HCT116 (cell line): ENCODE measurements at regions not wholly inside any gene's neighbourhood (a gene's known extent, or its start where the extent isn't known, plus 50 kb on each side); places are given as distances from the start of the nearest gene placed in this dataset.

Experiments
- ATAC-seq: fragments of 200-7000 bp; cut with Tn5 transposase; 2 replicates; pipeline ENCODE4 v1.9.1; 2020; ENCODE audit warnings: mild to moderate bottlenecking, moderate library complexity
- BruUV-seq: library from RNA; stranded (reverse); fragments of 400-500 nt; replicated peaks from 2 replicates; lab custom pipeline; 2021; lab: Mats Ljungman, UMichigan
- CTCF ChIA-PET: fragments of 300-600 bp; sonication (Branson Sonifier 250); formaldehyde crosslinking; loops from one replicate; lab custom pipeline; 2021; ENCODE audit warnings: antibody characterized with exemption; lab: Charles Lee
- POLR2A ChIA-PET: fragments of 300-600, 350-600 bp; sonication (Branson Sonifier 250); formaldehyde crosslinking; loops from one replicate; lab custom pipeline; 2021; ENCODE audit warnings: antibody characterized with exemption; lab: Charles Lee
- RAD21 ChIA-PET, 2 experiments: fragments of 300-600 bp; sonication (Branson Sonifier 250); formaldehyde crosslinking; loops; one replicate each; lab custom pipeline; 2023; ENCODE audit warnings: low total read pairs in 2 of 2; ENCODE audit not compliant: uncharacterized antibody in 2 of 2, unreplicated experiment in 2 of 2, low non-redundant PET in 1 of 2; lab: Charles Lee
- DNase-seq: peaks from one replicate; pipeline ENCODE4 v3.0.0-alpha.2; 2010; ENCODE audit warnings: low read depth, low spot score
- H2AFZ ChIP-seq: fragments of 200-600 bp; shearing (Covaris generic), sonication (generic); 2 replicates; pipeline ENCODE4 v1.6.1; 2017; ENCODE audit warnings: low read depth, mixed run types, mixed read lengths, antibody characterized with exemption, low read length; ENCODE audit not compliant: poor library complexity, severe bottlenecking
- H3K27ac ChIP-seq: 2 replicates; pipeline ENCODE4 v1.5.1; 2012; ENCODE audit warnings: low read depth, low read length
- H3K27me3 ChIP-seq: fragments of 200-600 bp; sonication (generic); 2 replicates; pipeline ENCODE4 v1.6.1; 2016; ENCODE audit warnings: mixed run types, low read length, mixed read lengths; ENCODE audit not compliant: insufficient read depth
- H3K36me3 ChIP-seq, 2 experiments: fragments of 200-500 bp in 1 of 2; fragments of 200-600 bp in 1 of 2; sonication (Bioruptor generic) in 1 of 2; sonication (generic) in 1 of 2; 2 replicates each; pipeline versions ENCODE4 v1.5.1 to v1.6.1; 2014 to 2016; ENCODE audit warnings: low read length in 2 of 2, inconsistent platforms in 1 of 2, mixed read lengths in 1 of 2, mixed run types in 1 of 2; ENCODE audit not compliant: insufficient read depth in 2 of 2, control insufficient read depth in 1 of 2
- H3K4me1 ChIP-seq, 2 experiments: fragments of 200-600 bp in 1 of 2; sonication (generic) in 1 of 2; 2 replicates each; pipeline versions ENCODE4 v1.5.1 to v1.6.1; 2012 to 2017; ENCODE audit warnings: low read length in 2 of 2, inconsistent platforms in 1 of 2, mild to moderate bottlenecking in 1 of 2, mixed read lengths in 1 of 2, mixed run types in 1 of 2, moderate library complexity in 1 of 2; ENCODE audit not compliant: insufficient read depth in 2 of 2, control insufficient read depth in 1 of 2
- H3K4me2 ChIP-seq: fragments of 200-600 bp; sonication (generic); 2 replicates; pipeline ENCODE4 v1.6.1; 2017; ENCODE audit warnings: mixed run types, low read length, mixed read lengths
- H3K4me3 ChIP-seq, 2 experiments: fragments of 200-600 bp in 1 of 2; sonication (generic) in 1 of 2; replicated peaks in 1 of 2; 2 replicates each; pipeline ENCODE4 v1.5.1; 2011 to 2016; ENCODE audit warnings: low read length in 2 of 2, control low read depth in 1 of 2, low read depth in 1 of 2, mild to moderate bottlenecking in 1 of 2, mixed read lengths in 1 of 2, mixed run types in 1 of 2
- H3K79me2 ChIP-seq: fragments of 200-600 bp; sonication (generic); 2 replicates; pipeline ENCODE4 v1.6.1; 2017; ENCODE audit warnings: mild to moderate bottlenecking, mixed run types, low read length, moderate library complexity, mixed read lengths; ENCODE audit not compliant: insufficient read depth
- H3K9ac ChIP-seq: fragments of 200-600 bp; sonication (generic); 2 replicates; pipeline ENCODE4 v1.6.1; 2016; ENCODE audit warnings: low read length, mixed read lengths
- H3K9me2 ChIP-seq: fragments of 200-600 bp; sonication (generic), shearing (Covaris generic); 2 replicates; pipeline ENCODE4 v1.6.1; 2017; ENCODE audit warnings: mixed run types, mild to moderate bottlenecking, moderate library complexity; ENCODE audit not compliant: insufficient read depth
- H3K9me3 ChIP-seq, 2 experiments: fragments of 200-500 bp in 1 of 2; fragments of 200-600 bp in 1 of 2; sonication (Bioruptor generic) in 1 of 2; sonication (generic) in 1 of 2; 2 replicates each; pipeline ENCODE4 v1.6.1; 2014 to 2017; ENCODE audit warnings: low read length in 2 of 2, mixed read lengths in 2 of 2, inconsistent platforms in 1 of 2, low read depth in 1 of 2, mild to moderate bottlenecking in 1 of 2, mixed run types in 1 of 2, moderate library complexity in 1 of 2; ENCODE audit not compliant: control insufficient read depth in 1 of 2, insufficient read depth in 1 of 2
- H4K20me1 ChIP-seq: fragments of 200-600 bp; sonication (generic), shearing (Covaris generic); 2 replicates; pipeline ENCODE4 v1.6.1; 2017; ENCODE audit warnings: mixed run types, mild to moderate bottlenecking, moderate library complexity; ENCODE audit not compliant: insufficient read depth
- CBX3 ChIP-seq: IDR thresholded peaks from 2 replicates; pipeline ENCODE4 v1.6.1; 2012; ENCODE audit warnings: low read depth
- CEBPB ChIP-seq: IDR thresholded peaks from 2 replicates; pipeline ENCODE4 v1.6.1; 2012; ENCODE audit warnings: low read depth
- EGR1 ChIP-seq: IDR thresholded peaks from 2 replicates; pipeline ENCODE4 v1.6.1; 2012; ENCODE audit warnings: low read depth
- FOSL1 ChIP-seq: IDR thresholded peaks from 2 replicates; pipeline ENCODE4 v1.6.1; 2012; ENCODE audit warnings: low read depth
- JUND ChIP-seq: IDR thresholded peaks from 2 replicates; pipeline ENCODE4 v1.6.1; 2012
- RAD21 ChIP-seq: IDR thresholded peaks from 2 replicates; pipeline ENCODE4 v1.6.1; 2012; ENCODE audit warnings: low read depth, mild to moderate bottlenecking
- ZFX ChIP-seq: fragments of 450-650 bp; IDR thresholded peaks from 2 replicates; pipeline ENCODE4 v1.6.1; 2017
- ZNF274 ChIP-seq: fragments of 200-500 bp; sonication (Bioruptor generic); IDR thresholded peaks from 2 replicates; pipeline ENCODE4 v1.6.1; 2014; ENCODE audit warnings: mild to moderate bottlenecking, low read depth, low read length, inconsistent platforms
- intact Hi-C: fragments of 100-400 bp; cut with micrococcal nuclease; formaldehyde crosslinking; loops from 2 replicates; pipeline ENCODE4 v1.10.0; 2022
- TF ChIP-seq, protein P1 (sequence below): IDR thresholded peaks from 2 replicates; pipeline ENCODE4 v1.6.1; 2012
- TF ChIP-seq, protein P2 (sequence below): IDR thresholded peaks from 2 replicates; pipeline ENCODE4 v1.6.1; 2011; ENCODE audit warnings: mild to moderate bottlenecking, low read length, moderate library complexity; ENCODE audit not compliant: insufficient replicate concordance; ENCODE audit errors: extremely low read depth

DNA sequence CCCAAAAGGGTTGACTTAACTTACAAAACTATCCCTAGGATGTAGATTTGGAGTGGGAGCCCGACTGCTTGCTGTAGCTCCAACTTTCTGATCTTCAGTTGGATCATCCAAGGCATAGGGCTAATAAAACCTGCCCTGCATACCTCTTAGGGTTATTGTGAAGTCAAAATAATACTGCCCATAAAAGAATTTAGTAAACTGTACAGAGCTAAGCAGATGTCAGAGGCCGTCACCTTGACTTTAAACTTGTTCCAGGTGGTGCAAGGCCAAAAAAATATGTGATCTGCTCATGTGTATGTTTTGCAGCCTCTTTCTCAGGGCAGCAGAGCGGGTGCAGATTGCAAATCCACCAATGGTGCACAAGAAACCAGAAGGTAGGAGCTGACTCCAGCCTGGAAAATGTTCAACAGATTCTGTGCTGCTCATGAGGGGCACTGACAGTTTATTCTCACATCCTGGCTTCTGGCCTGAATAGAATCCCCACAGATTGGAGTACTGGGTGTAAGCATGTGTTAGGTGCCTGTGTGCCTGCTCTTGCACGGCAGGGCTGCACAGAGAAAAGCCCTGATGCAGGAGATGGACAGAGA lies 180.7 kb downstream of the MAP2K4 start:
- TF ChIP-seq ZNF274 (no peak), CBX3 (no peak), EGR1 (no peak), ZFX (no peak), JUND (no peak), FOSL1 (no peak), RAD21 (no peak), CEBPB (no peak)
- TF ChIP-seq, protein P1, sequence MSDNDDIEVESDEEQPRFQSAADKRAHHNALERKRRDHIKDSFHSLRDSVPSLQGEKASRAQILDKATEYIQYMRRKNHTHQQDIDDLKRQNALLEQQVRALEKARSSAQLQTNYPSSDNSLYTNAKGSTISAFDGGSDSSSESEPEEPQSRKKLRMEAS: no peak
- TF ChIP-seq, protein P2, sequence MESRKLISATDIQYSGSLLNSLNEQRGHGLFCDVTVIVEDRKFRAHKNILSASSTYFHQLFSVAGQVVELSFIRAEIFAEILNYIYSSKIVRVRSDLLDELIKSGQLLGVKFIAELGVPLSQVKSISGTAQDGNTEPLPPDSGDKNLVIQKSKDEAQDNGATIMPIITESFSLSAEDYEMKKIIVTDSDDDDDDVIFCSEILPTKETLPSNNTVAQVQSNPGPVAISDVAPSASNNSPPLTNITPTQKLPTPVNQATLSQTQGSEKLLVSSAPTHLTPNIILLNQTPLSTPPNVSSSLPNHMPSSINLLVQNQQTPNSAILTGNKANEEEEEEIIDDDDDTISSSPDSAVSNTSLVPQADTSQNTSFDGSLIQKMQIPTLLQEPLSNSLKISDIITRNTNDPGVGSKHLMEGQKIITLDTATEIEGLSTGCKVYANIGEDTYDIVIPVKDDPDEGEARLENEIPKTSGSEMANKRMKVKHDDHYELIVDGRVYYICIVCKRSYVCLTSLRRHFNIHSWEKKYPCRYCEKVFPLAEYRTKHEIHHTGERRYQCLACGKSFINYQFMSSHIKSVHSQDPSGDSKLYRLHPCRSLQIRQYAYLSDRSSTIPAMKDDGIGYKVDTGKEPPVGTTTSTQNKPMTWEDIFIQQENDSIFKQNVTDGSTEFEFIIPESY: no peak
- Histone ChIP-seq H3K27me3 (no peaks in the 10 kb centered on the region), H3K9me2 (no peaks in the 10 kb centered on the region), H3K9me3 (no peaks in the 10 kb centered on the region), H3K79me2 (no peaks in the 10 kb centered on the region), H3K36me3 (no peaks in the 10 kb centered on the region), H2AFZ (no peak overlapping the region), H3K9ac (no peak overlapping the region), H3K4me2 (no peak overlapping the region), H3K4me1 (no peaks in the 10 kb centered on the region), H4K20me1 (no peaks in the 10 kb centered on the region), H3K4me3 (no peak overlapping the region), H3K27ac (no peak overlapping the region)
- DNase-seq (no peak), ATAC-seq (no peak)
- ChIA-PET RAD21 (no interaction called here), POLR2A (no interaction called here), CTCF (no interaction called here)
- no TSS peak for BruUV-seq
- intact Hi-C loops: no loop called here
